ENCODE measurements at regions not wholly inside any gene's neighbourhood (a gene's known extent, or its start where the extent isn't known, plus 50 kb on each side); places are given as distances from the start of the nearest gene placed in this dataset.

GRCh38 chr6:149213829-149214228 lies 103.7 kb upstream of the TAB2 start:
- no peak for DNase-seq (ENCODE audit: low read depth, low spot score)

GRCh38 chr6:149216459-149216858 lies 101.1 kb upstream of the TAB2 start:
- DNase-seq (ENCODE audit: low read depth, low spot score) = no peak

GRCh38 chr6:149217466-149217888 lies 100.0 kb upstream of the TAB2 start:
- DNase-seq (ENCODE audit: low read depth, low spot score) = no peak

GRCh38 chr6:149218471-149218870 lies 99.0 kb upstream of the TAB2 start:
- no peak for DNase-seq (ENCODE audit: low read depth, low spot score)

- no peak for DNase-seq (ENCODE audit: low read depth, low spot score)
Observed at GRCh38 chr6:149218915-149219314, 98.6 kb upstream of the TAB2 start.

GRCh38 chr6:149220882-149221773 lies 96.4 kb upstream of the TAB2 start:
- DNase-seq (ENCODE audit: low read depth, low spot score) = no peak

- no peak for DNase-seq (ENCODE audit: low read depth, low spot score)
Observed at GRCh38 chr6:149221774-149222070, 95.8 kb upstream of the TAB2 start.

GRCh38 chr6:149223120-149223903 lies 94.2 kb upstream of the TAB2 start:
- no peak for DNase-seq (ENCODE audit: low read depth, low spot score)

GRCh38 chr6:149223904-149224351 lies 93.6 kb upstream of the TAB2 start:
- no peak for DNase-seq (ENCODE audit: low read depth, low spot score)

- no peak for DNase-seq (ENCODE audit: low read depth, low spot score)
Observed at GRCh38 chr6:149224399-149224798, 93.1 kb upstream of the TAB2 start.

GRCh38 chr6:149225370-149225769 lies 92.1 kb upstream of the TAB2 start:
- no peak for DNase-seq (ENCODE audit: low read depth, low spot score)

GRCh38 chr6:149225946-149226345 lies 91.6 kb upstream of the TAB2 start:
- DNase-seq (ENCODE audit: low read depth, low spot score) = no peak

GRCh38 chr6:149227796-149228195 lies 89.7 kb upstream of the TAB2 start:
- no peak for DNase-seq (ENCODE audit: low read depth, low spot score)

- no peak for DNase-seq (ENCODE audit: low read depth, low spot score)
Observed at GRCh38 chr6:149228311-149228955, 89.1 kb upstream of the TAB2 start.

- DNase-seq (ENCODE audit: low read depth, low spot score) = no peak
Observed at GRCh38 chr6:149229096-149229495, 88.4 kb upstream of the TAB2 start.

- DNase-seq (ENCODE audit: low read depth, low spot score) = no peak
Observed at GRCh38 chr6:149230712-149231460, 86.6 kb upstream of the TAB2 start.

GRCh38 chr6:149231778-149232177 lies 85.7 kb upstream of the TAB2 start:
- no peak for DNase-seq (ENCODE audit: low read depth, low spot score)

- no peak for DNase-seq (ENCODE audit: low read depth, low spot score)
Observed at GRCh38 chr6:149233056-149233715, 84.3 kb upstream of the TAB2 start.

GRCh38 chr6:149234051-149234962 lies 83.2 kb upstream of the TAB2 start:
- DNase-seq (ENCODE audit: low read depth, low spot score) = no peak

- no peak for DNase-seq (ENCODE audit: low read depth, low spot score)
Observed at GRCh38 chr6:149235130-149235561, 82.4 kb upstream of the TAB2 start.
